GM21381 (cell line): ENCODE measurements at regions not wholly inside any gene's neighbourhood (a gene's known extent, or its start where the extent isn't known, plus 50 kb on each side); places are given as distances from the start of the nearest gene placed in this dataset.
"Not testable (repeated sequence)": the region's sequence is repeated elsewhere in the genome, so short reads cannot be mapped to it uniquely, and the experiment has no call there.

Experiments
- ATAC-seq: cut with Tn5 transposase; IDR thresholded peaks from one replicate; pipeline ENCODE4 v1.9.1; 2021; ENCODE audit warnings: mild to moderate bottlenecking, moderate library complexity; ENCODE audit not compliant: unreplicated experiment

- ATAC-seq, result not testable (repeated sequence)
Measured at GRCh38 chr4:184965230-184966050, 52.9 kb upstream of the HELT start.

DNA sequence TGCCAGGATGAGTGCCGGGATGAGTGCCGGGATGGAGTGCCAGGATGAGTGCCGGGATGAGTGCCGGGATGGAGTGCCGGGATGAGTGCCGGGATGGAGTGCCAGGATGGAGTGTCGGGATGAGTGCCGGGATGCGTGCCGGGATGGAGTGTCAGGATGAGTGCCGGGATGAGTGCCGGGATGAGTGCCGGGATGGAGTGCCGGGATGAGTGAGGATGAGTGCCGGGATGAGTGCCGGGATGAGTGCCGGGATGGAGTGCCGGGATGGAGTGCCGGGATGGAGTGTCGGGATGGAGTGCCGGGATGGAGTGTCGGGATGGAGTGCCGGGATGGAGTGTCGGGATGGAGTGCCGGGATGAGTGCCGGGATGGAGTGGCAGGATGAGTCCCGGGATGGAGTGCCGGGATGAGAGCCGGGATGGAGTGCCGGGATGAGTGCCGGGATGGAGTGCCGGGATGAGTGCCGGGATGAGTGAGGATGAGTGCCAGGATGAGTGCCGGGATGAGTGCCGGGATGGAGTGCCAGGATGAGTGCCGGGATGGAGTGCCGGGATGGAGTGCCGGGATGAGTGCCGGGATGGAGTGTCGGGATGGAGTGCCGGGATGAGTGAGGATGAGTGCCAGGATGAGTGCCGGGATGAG is 52.1 kb upstream of the HELT start:
- not testable (repeated sequence) for ATAC-seq

GRCh38 chr4:184967699-184968098 is 50.6 kb upstream of the HELT start:
- not testable (repeated sequence) for ATAC-seq

DNA sequence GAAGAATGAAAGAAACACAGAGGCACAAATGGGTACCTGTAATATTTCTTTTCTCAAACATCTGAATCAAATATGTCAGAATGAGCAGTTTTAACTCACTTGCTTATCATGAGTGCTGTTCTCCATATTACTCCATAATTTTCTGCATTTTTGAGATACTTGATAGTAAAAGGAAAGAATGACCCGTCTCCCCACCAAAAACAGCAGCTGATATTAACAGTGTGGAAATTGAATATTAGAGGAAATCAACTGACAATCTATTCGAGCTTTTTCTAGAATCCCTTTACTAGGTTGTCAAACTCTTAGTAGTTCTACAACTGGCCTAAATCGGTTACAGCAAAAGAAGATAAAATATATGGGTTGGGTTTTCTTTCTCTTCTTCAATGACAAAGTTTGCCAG is 49.9 kb upstream of the HELT start:
- ATAC-seq, result no peak
